Breast epithelium (tissue), 4 donors: ENCODE measurements at regions not wholly inside any gene's neighbourhood (a gene's known extent, or its start where the extent isn't known, plus 50 kb on each side); places are given as distances from the start of the nearest gene placed in this dataset.

ENCODE experiments used
- DNase-seq, 2 donors: peaks; one replicate each; pipeline ENCODE4 v3.0.0-alpha.2; 2019; ENCODE audit warnings: low spot score in 2 of 2
- H3K27ac ChIP-seq, 2 donors: fragments of 200-600 bp; sonication (generic) in 1 of 2; one replicate each; pipeline ENCODE4 v1.5.1; 2016 to 2019; ENCODE audit warnings: mild to moderate bottlenecking in 1 of 2
- H3K27me3 ChIP-seq, 2 donors: fragments of 200-600 bp; sonication (generic) in 1 of 2; one replicate each; pipeline versions ENCODE4 v1.5.1 to v1.6.0; 2017 to 2019; ENCODE audit warnings: control low read depth in 1 of 2, mild to moderate bottlenecking in 1 of 2
- H3K36me3 ChIP-seq: fragments of 200-600 bp; one replicate; pipeline ENCODE4 v1.5.1; 2019
- H3K4me1 ChIP-seq, 2 donors: fragments of 200-600 bp; sonication (generic); one replicate each; pipeline ENCODE4 v1.5.1; 2016 to 2019; ENCODE audit warnings: control low read depth in 1 of 2
- H3K4me3 ChIP-seq, 3 donors: fragments of 200-600 bp; sonication (generic); 1 replicate in 2 of 3; 2 replicates in 1 of 3; pipeline ENCODE4 v1.5.1; 2016 to 2019; ENCODE audit warnings: mild to moderate bottlenecking in 3 of 3, moderate library complexity in 2 of 3
- H3K9me3 ChIP-seq, 2 donors: fragments of 200-600 bp; sonication (generic) in 1 of 2; one replicate each; pipeline ENCODE4 v1.5.1; 2016 to 2019; ENCODE audit warnings: control low read depth in 1 of 2
- POLR2A ChIP-seq: fragments of 450-650 bp; IDR thresholded peaks from one replicate; pipeline ENCODE4 v1.6.1; 2016; ENCODE audit warnings: antibody characterized with exemption, mild to moderate bottlenecking, moderate library complexity
- POLR2AphosphoS5 ChIP-seq, 3 donors: sonication (generic); formaldehyde crosslinking; IDR thresholded peaks; one replicate each; pipeline ENCODE4 v1.6.1; 2017; ENCODE audit warnings: antibody characterized with exemption in 3 of 3
- intact Hi-C: fragments of 100-400 bp; cut with DNase I; formaldehyde crosslinking; loops from one replicate; pipeline ENCODE4 v1.15.1; 2023; ENCODE audit warnings: low total_unique reads
- TF ChIP-seq, protein P1 (sequence below), 3 donors: fragments of 450-650 bp; IDR thresholded peaks; one replicate each; pipeline ENCODE4 v1.5.1; 2016 to 2017; ENCODE audit warnings: antibody characterized with exemption in 3 of 3, mild to moderate bottlenecking in 3 of 3, moderate library complexity in 3 of 3

DNA sequence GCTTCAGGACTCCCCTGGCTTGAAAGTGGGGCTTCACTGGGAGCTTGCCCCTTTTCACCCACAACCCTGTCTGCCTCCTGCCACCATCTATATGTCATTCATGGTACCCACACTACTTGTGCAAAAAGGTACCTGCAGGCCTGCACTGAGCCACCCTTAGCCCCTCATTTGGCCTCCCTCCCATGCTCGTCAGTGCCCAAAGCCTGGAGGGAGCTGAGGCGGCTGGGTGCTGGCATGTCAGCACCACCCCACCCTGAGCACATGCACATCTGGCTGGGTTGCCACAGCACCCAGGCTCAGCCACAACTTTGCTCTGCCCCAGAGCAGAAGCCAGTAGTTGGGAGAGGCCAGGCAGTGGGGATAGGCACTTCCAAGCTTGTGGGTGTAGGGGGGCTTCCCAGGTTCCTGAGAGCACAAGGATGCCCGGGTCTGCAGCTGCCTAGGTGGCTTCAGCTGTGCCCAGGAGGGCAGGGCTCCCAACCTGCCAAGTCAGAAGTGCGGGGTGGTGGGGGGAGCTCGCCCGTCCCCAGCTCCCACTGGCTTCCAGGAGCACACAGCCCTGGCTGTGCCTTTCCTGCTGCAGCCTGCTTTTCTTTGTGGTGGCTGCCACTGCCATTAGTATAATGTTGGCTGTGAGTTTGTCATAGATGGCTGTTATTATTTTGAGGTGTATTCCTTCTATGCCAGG lies 1054.6 kb upstream of the EPHA6 start:
- Histone ChIP-seq H3K36me3 (no peaks in the 10 kb centered on the region), H3K27me3 (no peaks in the 10 kb centered on the region), H3K4me1 (no peaks in the 10 kb centered on the region), H3K27ac (no peak overlapping the region), H3K4me3 (no peak overlapping the region), H3K9me3 (peaks cover 0 to 4% of the 10 kb centered on the region in 2 donors)
- TF ChIP-seq POLR2AphosphoS5 (IDR thresholded peaks at IDR 0.05) (no peak), POLR2A (no peak)
- TF ChIP-seq, protein P1, sequence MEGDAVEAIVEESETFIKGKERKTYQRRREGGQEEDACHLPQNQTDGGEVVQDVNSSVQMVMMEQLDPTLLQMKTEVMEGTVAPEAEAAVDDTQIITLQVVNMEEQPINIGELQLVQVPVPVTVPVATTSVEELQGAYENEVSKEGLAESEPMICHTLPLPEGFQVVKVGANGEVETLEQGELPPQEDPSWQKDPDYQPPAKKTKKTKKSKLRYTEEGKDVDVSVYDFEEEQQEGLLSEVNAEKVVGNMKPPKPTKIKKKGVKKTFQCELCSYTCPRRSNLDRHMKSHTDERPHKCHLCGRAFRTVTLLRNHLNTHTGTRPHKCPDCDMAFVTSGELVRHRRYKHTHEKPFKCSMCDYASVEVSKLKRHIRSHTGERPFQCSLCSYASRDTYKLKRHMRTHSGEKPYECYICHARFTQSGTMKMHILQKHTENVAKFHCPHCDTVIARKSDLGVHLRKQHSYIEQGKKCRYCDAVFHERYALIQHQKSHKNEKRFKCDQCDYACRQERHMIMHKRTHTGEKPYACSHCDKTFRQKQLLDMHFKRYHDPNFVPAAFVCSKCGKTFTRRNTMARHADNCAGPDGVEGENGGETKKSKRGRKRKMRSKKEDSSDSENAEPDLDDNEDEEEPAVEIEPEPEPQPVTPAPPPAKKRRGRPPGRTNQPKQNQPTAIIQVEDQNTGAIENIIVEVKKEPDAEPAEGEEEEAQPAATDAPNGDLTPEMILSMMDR (IDR thresholded peaks at IDR 0.05): no peak
- no peak for DNase-seq
- intact Hi-C loops: no loop called here

DNA sequence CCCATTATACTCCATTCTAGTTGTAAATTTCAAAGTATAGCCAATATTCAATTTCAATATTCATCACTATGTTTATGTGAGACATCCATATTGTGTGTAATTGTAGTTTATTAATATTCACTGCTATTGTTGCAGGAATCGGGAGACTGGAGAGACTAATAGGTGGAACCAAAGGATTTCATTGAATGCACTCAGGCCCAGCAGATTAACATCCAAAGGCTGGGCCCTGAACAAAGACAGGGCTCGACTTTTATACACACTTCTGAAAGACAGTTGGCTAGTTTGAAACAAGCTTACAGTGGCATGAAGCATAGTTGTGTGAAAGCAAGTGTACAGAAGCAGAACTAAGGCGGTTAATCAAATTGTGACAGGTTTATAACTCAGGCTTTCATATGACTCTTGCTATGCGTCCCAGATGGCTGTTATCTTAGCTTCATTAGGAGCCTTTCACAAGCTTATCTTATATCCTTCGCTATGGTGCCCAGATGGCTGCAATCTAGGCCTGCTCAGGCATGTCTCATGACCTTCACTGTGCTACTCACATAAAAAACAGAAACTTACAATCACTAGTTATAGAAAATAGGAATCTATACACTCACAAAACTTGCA lies 1038.8 kb upstream of the EPHA6 start:
- no peak for DNase-seq

DNA sequence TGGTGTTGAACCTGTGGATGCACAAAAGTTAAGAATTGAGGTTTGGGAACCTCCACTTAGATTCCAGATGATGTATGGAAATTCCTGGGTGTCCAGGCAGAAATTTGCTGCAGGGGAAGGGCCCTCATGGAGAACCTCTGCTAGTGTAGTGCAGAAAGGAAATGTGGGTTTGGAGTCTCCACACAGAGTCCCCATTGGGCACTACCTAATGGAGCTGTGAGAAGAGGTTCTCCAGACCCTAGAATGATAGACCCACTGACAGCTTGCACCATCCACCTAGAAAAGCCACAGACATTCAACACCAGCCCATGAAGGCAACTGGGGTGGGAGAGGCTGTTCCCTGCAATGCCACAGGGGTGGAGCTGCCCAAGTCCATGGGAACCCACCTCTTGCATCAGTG lies 1032.8 kb upstream of the EPHA6 start:
- intact Hi-C loops: no loop called here
- TF ChIP-seq POLR2A (no peak), POLR2AphosphoS5 (IDR thresholded peaks at IDR 0.05) (no peak)
- TF ChIP-seq, protein P1 (IDR thresholded peaks at IDR 0.05): no peak
- H3K9me3 ChIP-seq: no peaks in the 10 kb centered on the region
- H3K4me1 ChIP-seq: no peaks in the 10 kb centered on the region
- no peak overlapping the region for H3K27ac ChIP-seq
- no peaks in the 10 kb centered on the region for H3K36me3 ChIP-seq
- no peaks in the 10 kb centered on the region for H3K27me3 ChIP-seq
- no peak overlapping the region for H3K4me3 ChIP-seq
- no peak for DNase-seq

More for the DNA sequence above, 1038.8 kb upstream of the EPHA6 start:
- H3K27ac ChIP-seq: no peak overlapping the region
- H3K9me3 ChIP-seq: peaks cover 7 to 8% of the 10 kb centered on the region in 2 donors
- H3K4me1 ChIP-seq: no peaks in the 10 kb centered on the region
- no peaks in the 10 kb centered on the region for H3K36me3 ChIP-seq
- TF ChIP-seq, protein P1 (IDR thresholded peaks at IDR 0.05): no peak
- TF ChIP-seq POLR2AphosphoS5 (IDR thresholded peaks at IDR 0.05): no peak
- TF ChIP-seq POLR2A: no peak
- H3K4me3 ChIP-seq: no peak overlapping the region
- no peaks in the 10 kb centered on the region for H3K27me3 ChIP-seq
- intact Hi-C loops: no loop called here

DNA sequence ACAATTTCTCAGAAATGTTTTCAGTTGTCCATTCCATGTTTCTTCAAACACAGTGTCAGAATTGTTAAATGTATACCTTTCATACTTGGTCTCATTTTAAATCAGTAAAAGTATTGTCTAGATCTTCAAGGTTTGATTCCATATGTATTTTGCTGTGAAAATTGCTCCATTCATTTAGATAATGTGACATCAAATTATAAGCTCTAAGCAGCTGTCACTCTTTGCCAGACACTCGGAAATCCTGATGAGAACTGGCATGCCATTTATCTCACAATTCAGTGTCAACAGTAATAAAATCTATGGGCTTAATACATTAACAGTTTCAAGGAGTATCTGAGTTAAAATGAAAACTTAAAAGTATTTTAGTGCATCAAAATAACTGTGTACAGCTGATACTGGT lies 1025.3 kb upstream of the EPHA6 start:
- TF ChIP-seq POLR2AphosphoS5 (IDR thresholded peaks at IDR 0.05) (no peak), POLR2A (no peak)
- Histone ChIP-seq H3K27me3 (no peaks in the 10 kb centered on the region), H3K4me1 (no peaks in the 10 kb centered on the region), H3K27ac (no peak overlapping the region), H3K4me3 (no peak overlapping the region), H3K36me3 (no peaks in the 10 kb centered on the region), H3K9me3 (no peaks in the 10 kb centered on the region)
- DNase-seq: no peak
- intact Hi-C loops: no loop called here

DNA sequence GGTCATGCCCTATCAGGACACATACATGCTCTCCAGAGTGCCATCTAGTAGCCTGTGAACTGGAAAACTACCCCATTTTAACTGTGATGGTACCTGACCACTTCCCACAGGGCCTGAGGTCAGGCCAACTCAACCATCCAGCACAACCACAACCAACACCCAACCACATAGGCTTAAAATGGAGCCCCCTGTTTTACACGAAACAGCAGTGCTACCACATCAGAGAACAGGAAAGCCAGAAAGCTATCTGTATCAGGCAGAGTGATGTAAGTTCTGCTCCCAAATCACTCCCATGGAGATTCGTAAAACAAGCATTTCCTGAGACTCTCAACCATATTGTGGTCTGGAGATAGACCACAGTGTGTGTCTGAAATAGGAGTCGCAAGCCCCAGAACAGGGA lies 1017.3 kb upstream of the EPHA6 start:
- no peaks in the 10 kb centered on the region for H3K4me1 ChIP-seq
- H3K9me3 ChIP-seq: no peaks in the 10 kb centered on the region
- no peaks in the 10 kb centered on the region for H3K36me3 ChIP-seq
- H3K27ac ChIP-seq: no peak overlapping the region
- no peak for DNase-seq
- H3K4me3 ChIP-seq: no peak overlapping the region
- intact Hi-C loops: no loop called here
- TF ChIP-seq POLR2AphosphoS5 (IDR thresholded peaks at IDR 0.05): no peak
- no peak for TF ChIP-seq POLR2A
- TF ChIP-seq, protein P1 (IDR thresholded peaks at IDR 0.05): no peak
- no peaks in the 10 kb centered on the region for H3K27me3 ChIP-seq
